Mesendoderm (in vitro differentiated cells): ENCODE measurements at regions not wholly inside any gene's neighbourhood (a gene's known extent, or its start where the extent isn't known, plus 50 kb on each side); places are given as distances from the start of the nearest gene placed in this dataset.
A peak's percentile ranks its signal among the peaks of the same experiment; 100 is the strongest.
"Not testable (repeated sequence)": the region's sequence is repeated elsewhere in the genome, so short reads cannot be mapped to it uniquely, and the experiment has no call there.

Experiments
- DNase-seq: peaks from one replicate; pipeline ENCODE4 v3.0.0; 2013
- H2AK5ac ChIP-seq: 2 replicates; pipeline ENCODE4 v1.6.1; 2013; ENCODE audit warnings: low read length, inconsistent platforms
- H2BK120ac ChIP-seq: 2 replicates; pipeline ENCODE4 v1.6.1; 2013; ENCODE audit warnings: low read depth, mild to moderate bottlenecking, low read length, moderate library complexity, mixed read lengths
- H2BK15ac ChIP-seq: replicated peaks from 2 replicates; pipeline ENCODE4 v1.6.1; 2013; ENCODE audit warnings: low read depth, mild to moderate bottlenecking, moderate library complexity
- H2BK5ac ChIP-seq: 2 replicates; pipeline ENCODE4 v1.6.1; 2013; ENCODE audit warnings: low read length, inconsistent platforms
- H3K18ac ChIP-seq: 2 replicates; pipeline ENCODE4 v1.6.1; 2013; ENCODE audit warnings: mild to moderate bottlenecking, low read length, mixed read lengths
- H3K23ac ChIP-seq: one replicate; pipeline ENCODE4 v1.6.1; 2013; ENCODE audit warnings: low read length
- H3K27ac ChIP-seq: 2 replicates; pipeline ENCODE4 v1.5.1; 2013; ENCODE audit warnings: low read depth, mild to moderate bottlenecking, inconsistent platforms, low read length, moderate library complexity
- H3K27me3 ChIP-seq: 2 replicates; pipeline ENCODE4 v1.6.1; 2013; ENCODE audit warnings: low read length, control low read depth, mild to moderate bottlenecking, inconsistent platforms; ENCODE audit not compliant: insufficient read depth, poor library complexity
- H3K36me3 ChIP-seq: 2 replicates; pipeline ENCODE4 v1.6.1; 2013; ENCODE audit warnings: low read length, inconsistent platforms; ENCODE audit not compliant: control insufficient read depth, insufficient read depth
- H3K4ac ChIP-seq: one replicate; pipeline ENCODE4 v1.6.1; 2013; ENCODE audit warnings: low read depth, mild to moderate bottlenecking, low read length, moderate library complexity
- H3K4me1 ChIP-seq: 2 replicates; pipeline ENCODE4 v1.6.1; 2013; ENCODE audit warnings: low read depth, low read length, inconsistent platforms; ENCODE audit not compliant: control insufficient read depth
- H3K4me2 ChIP-seq: 2 replicates; pipeline ENCODE4 v1.6.1; 2013; ENCODE audit warnings: low read length
- H3K4me3 ChIP-seq: 2 replicates; pipeline ENCODE4 v1.5.1; 2013; ENCODE audit warnings: mild to moderate bottlenecking, low read length
- H3K56ac ChIP-seq: one replicate; pipeline ENCODE4 v1.6.1; 2013; ENCODE audit warnings: low read length
- H3K79me1 ChIP-seq: 2 replicates; pipeline ENCODE4 v1.6.1; 2013; ENCODE audit warnings: low read length, inconsistent platforms
- H3K79me2 ChIP-seq: 2 replicates; pipeline ENCODE4 v1.6.1; 2013; ENCODE audit warnings: mild to moderate bottlenecking, low read length; ENCODE audit not compliant: control insufficient read depth, insufficient read depth
- H3K9ac ChIP-seq: 2 replicates; pipeline ENCODE4 v1.6.1; 2013; ENCODE audit warnings: low read length, inconsistent platforms
- H4K5ac ChIP-seq: one replicate; pipeline ENCODE4 v1.6.1; 2013; ENCODE audit warnings: low read length
- H4K8ac ChIP-seq: one replicate; pipeline ENCODE4 v1.6.1; 2013; ENCODE audit warnings: low read depth, mild to moderate bottlenecking, control low read depth, low read length, moderate library complexity
- WGBS: extraction: QIAGEN DNeasy Blood & Tissue Kit; methylation state at CpG from one replicate; pipeline ENCODE4 v1.1.7; 2013; ENCODE audit warnings: low lambda C conversion rate, missing lambda C conversion rate; ENCODE audit not compliant: insufficient coverage; ENCODE audit errors: extremely low coverage; 5-methylcytosine and 5-hydroxymethylcytosine counted together

GRCh38 chr1:230476622-230477003 is 50.5 kb upstream of the PGBD5 start:
- Histone ChIP-seq H3K79me1 (no peaks in the 10 kb centered on the region), H3K27ac (no peak overlapping the region), H3K4me2 (no peak overlapping the region), H2BK15ac (no peak overlapping the region), H3K79me2 (no peaks in the 10 kb centered on the region), H2BK5ac (no peak overlapping the region), H3K36me3 (no peaks in the 10 kb centered on the region), H3K4me1 (no peaks in the 10 kb centered on the region), H2AK5ac (no peak overlapping the region), H4K5ac (no peak overlapping the region), H3K4ac (no peak overlapping the region), H3K56ac (no peak overlapping the region), H3K23ac (no peak overlapping the region), H3K9ac (no peak overlapping the region), H3K18ac (no peak overlapping the region), H3K27me3 (no peaks in the 10 kb centered on the region), H3K4me3 (no peak overlapping the region), H4K8ac (no peak overlapping the region), H2BK120ac (no peak overlapping the region)
- DNase-seq = no peak
- no CpG with 5 or more reads among the region's 14 CpGs for WGBS

GRCh38 chr1:230475856-230476621 is 49.9 kb upstream of the PGBD5 start:
- H3K27ac ChIP-seq, H3K79me2 ChIP-seq, H3K36me3 ChIP-seq, H3K79me1 ChIP-seq, H3K4me2 ChIP-seq, H3K18ac ChIP-seq, H2BK15ac ChIP-seq, H4K8ac ChIP-seq, H3K23ac ChIP-seq, H3K9ac ChIP-seq, H3K4ac ChIP-seq, H3K27me3 ChIP-seq, H3K56ac ChIP-seq, H2BK120ac ChIP-seq, H2BK5ac ChIP-seq, H3K4me1 ChIP-seq, H3K4me3 ChIP-seq, H2AK5ac ChIP-seq, H4K5ac ChIP-seq: not testable (repeated sequence)
- no CpG with 5 or more reads among the region's 12 CpGs for WGBS
- peak; percentile 30 for DNase-seq
